GM23248 (cell line): ENCODE measurements at regions not wholly inside any gene's neighbourhood (a gene's known extent, or its start where the extent isn't known, plus 50 kb on each side); places are given as distances from the start of the nearest gene placed in this dataset.

ENCODE experiments used
- EZH2 ChIP-seq: fragments of 200-600 bp; sonication (generic); IDR thresholded peaks from 2 replicates; pipeline ENCODE4 v1.6.1; 2018; ENCODE audit warnings: antibody characterized with exemption, mild to moderate bottlenecking; ENCODE audit not compliant: insufficient read depth, poor library complexity, severe bottlenecking
- EZH2phosphoT487 ChIP-seq: fragments of 200-600 bp; sonication (generic); IDR thresholded peaks from 2 replicates; pipeline ENCODE4 v1.6.1; 2018; ENCODE audit warnings: antibody characterized with exemption, moderate library complexity, mild to moderate bottlenecking, low read depth; ENCODE audit not compliant: insufficient read depth

- TF ChIP-seq EZH2 (no peak), EZH2phosphoT487 (no peak)
These were observed 884.3 kb upstream of the PCDH20 start for GRCh38 chr13:62299988-62300387.
